NCI-H2107 treated with DMSO at 0.1 percent for 48 hours (cell line): ENCODE measurements at regions not wholly inside any gene's neighbourhood (a gene's known extent, or its start where the extent isn't known, plus 50 kb on each side); places are given as distances from the start of the nearest gene placed in this dataset.
A peak's percentile ranks its signal among the peaks of the same experiment; 100 is the strongest.
"Not testable (repeated sequence)": the region's sequence is repeated elsewhere in the genome, so short reads cannot be mapped to it uniquely, and the experiment has no call there.

ENCODE experiments used
- DNase-seq: peaks from one replicate; lab custom pipeline; 2025; ENCODE audit not compliant: unreplicated experiment; lab: John Stamatoyannopoulos, UW

GRCh38 chr13:81247711-81248110 lies 906.8 kb upstream of the SPRY2 start:
- no peak for DNase-seq

GRCh38 chr13:81246556-81246955 lies 905.6 kb upstream of the SPRY2 start:
- no peak for DNase-seq

- DNase-seq, result no peak
These were observed 903.1 kb upstream of the SPRY2 start for GRCh38 chr13:81244011-81244410.

- no peak for DNase-seq
These were observed 889.5 kb upstream of the SPRY2 start for GRCh38 chr13:81230386-81230785.

- DNase-seq, result not testable (repeated sequence)
These were observed 885.9 kb upstream of the SPRY2 start for GRCh38 chr13:81226830-81227229.

- DNase-seq, result no peak
These were observed 883.4 kb upstream of the SPRY2 start for GRCh38 chr13:81224209-81224833.

- DNase-seq, result no peak
These were observed 882.9 kb upstream of the SPRY2 start for GRCh38 chr13:81223778-81224177.

- DNase-seq, result no peak
These were observed 870.8 kb upstream of the SPRY2 start for GRCh38 chr13:81211713-81212112.

GRCh38 chr13:81207636-81208035 lies 866.7 kb upstream of the SPRY2 start:
- DNase-seq, result no peak

- no peak for DNase-seq
These were observed 866.3 kb upstream of the SPRY2 start for GRCh38 chr13:81207231-81207630.

- DNase-seq, result no peak
These were observed 862.9 kb upstream of the SPRY2 start for GRCh38 chr13:81203783-81204182.

GRCh38 chr13:81199956-81200355 lies 859.0 kb upstream of the SPRY2 start:
- no peak for DNase-seq

- no peak for DNase-seq
These were observed 857.0 kb upstream of the SPRY2 start for GRCh38 chr13:81197966-81198365.

- no peak for DNase-seq
These were observed 856.6 kb upstream of the SPRY2 start for GRCh38 chr13:81197483-81197882.

- DNase-seq, result no peak
These were observed 853.4 kb upstream of the SPRY2 start for GRCh38 chr13:81194362-81194761.

- DNase-seq, result no peak
These were observed 843.8 kb upstream of the SPRY2 start for GRCh38 chr13:81184556-81185265.

GRCh38 chr13:81172603-81173002 lies 831.7 kb upstream of the SPRY2 start:
- DNase-seq, result no peak

GRCh38 chr13:81171065-81171647 lies 830.2 kb upstream of the SPRY2 start:
- peak; percentile 46 for DNase-seq

GRCh38 chr13:81163823-81164222 lies 822.9 kb upstream of the SPRY2 start:
- DNase-seq, result not testable (repeated sequence)

- no peak for DNase-seq
These were observed 812.6 kb upstream of the SPRY2 start for GRCh38 chr13:81153478-81153877.

- no peak for DNase-seq
These were observed 807.9 kb upstream of the SPRY2 start for GRCh38 chr13:81148822-81149221.

GRCh38 chr13:81146576-81146975 lies 805.6 kb upstream of the SPRY2 start:
- DNase-seq, result not testable (repeated sequence)
